ENCODE measurements at regions not wholly inside any gene's neighbourhood (a gene's known extent, or its start where the extent isn't known, plus 50 kb on each side); places are given as distances from the start of the nearest gene placed in this dataset.

DNA sequence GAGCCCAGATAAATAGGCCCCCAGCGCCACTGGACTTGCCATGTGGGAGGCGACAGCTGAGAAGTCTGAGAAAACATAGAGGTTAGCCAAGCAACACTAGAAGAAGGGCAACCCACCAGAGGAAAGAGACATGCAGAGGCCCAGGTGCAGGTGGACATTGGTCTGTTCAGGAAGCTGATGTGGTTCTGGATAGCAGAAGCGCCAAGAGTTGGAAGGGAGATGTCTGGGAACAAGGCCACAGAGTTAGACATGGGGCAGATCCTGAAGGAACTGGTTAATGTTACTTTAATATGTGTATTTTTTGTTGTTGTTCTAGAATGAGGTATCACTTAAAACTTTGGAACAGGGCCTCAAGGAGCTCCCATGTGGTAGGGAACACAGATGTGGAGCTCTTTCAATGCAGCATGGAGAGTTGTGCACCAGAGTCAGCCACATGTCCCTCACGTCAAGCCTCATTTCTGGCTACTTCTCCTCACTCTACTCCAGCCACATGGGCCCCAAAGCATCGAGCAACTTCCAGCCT lies 62.2 kb upstream of the PKDCC start:
- no peak for TF ChIP-seq CTCF (conservative IDR thresholded peaks at IDR 0.05; ENCODE audit: low read depth, low read length)
- no peaks in the 10 kb centered on the region for H3K4me1 ChIP-seq (ENCODE audit: low read depth, poor library complexity, severe bottlenecking)

DNA sequence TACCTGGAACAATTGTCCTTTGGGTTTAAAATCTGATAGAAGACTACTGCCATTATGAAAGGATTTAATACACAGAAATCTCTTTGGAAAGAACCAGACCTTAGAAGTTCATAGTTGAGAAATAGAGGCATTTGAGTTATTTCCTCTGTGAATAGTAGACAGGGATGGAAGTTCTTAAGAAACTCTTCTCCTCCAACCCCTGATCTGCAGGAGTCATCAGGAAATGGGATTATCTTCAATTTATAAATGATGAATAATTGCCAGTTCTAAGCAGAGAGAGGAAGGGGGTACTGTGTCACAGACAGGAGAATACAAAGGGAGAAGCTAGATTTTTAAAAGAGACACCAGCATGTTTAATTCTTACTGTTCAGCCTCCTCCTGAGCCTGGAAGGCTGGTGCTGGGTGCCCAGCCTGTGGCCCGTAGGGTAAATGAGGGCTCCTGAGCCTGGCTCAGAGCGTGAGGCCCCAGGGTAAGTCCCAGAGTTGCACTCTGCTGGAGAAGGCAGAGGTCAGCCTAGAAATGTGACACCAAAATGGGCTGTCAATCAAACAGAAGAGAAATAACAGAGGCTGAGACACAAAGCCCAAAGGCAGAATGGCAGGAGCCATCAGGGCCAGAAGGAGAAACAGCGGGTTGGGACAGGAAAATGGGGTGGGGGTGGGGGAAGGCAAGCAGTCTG lies 58.2 kb upstream of the PKDCC start:
- Histone ChIP-seq H3K4me2 (no peak overlapping the region), H3K36me3 (ENCODE audit: insufficient read depth) (no peaks in the 10 kb centered on the region), H3K4me3 (IDR thresholded peaks at IDR 0.05; ENCODE audit: insufficient read depth, low read depth, low read length) (no peak overlapping the region), H4K20me1 (ENCODE audit: insufficient read depth) (no peaks in the 10 kb centered on the region), H3K9ac (no peak overlapping the region), H3K27ac (no peak overlapping the region), H3K4me1 (ENCODE audit: low read depth, poor library complexity, severe bottlenecking) (no peaks in the 10 kb centered on the region), H3K79me2 (ENCODE audit: insufficient read depth, low read depth) (no peaks in the 10 kb centered on the region), H3K27me3 (ENCODE audit: insufficient read depth, low read depth) (no peaks in the 10 kb centered on the region), H2AFZ (ENCODE audit: low read depth) (no peak overlapping the region)
- TF ChIP-seq CTCF (conservative IDR thresholded peaks at IDR 0.05; ENCODE audit: low read depth, low read length): no peak

More for the DNA sequence above, 62.2 kb upstream of the PKDCC start:
- Histone ChIP-seq H4K20me1 (ENCODE audit: insufficient read depth) (no peaks in the 10 kb centered on the region), H3K36me3 (ENCODE audit: insufficient read depth) (no peaks in the 10 kb centered on the region), H3K27me3 (ENCODE audit: insufficient read depth, low read depth) (no peaks in the 10 kb centered on the region), H3K79me2 (ENCODE audit: insufficient read depth, low read depth) (no peaks in the 10 kb centered on the region), H2AFZ (ENCODE audit: low read depth) (no peak overlapping the region), H3K4me2 (no peak overlapping the region), H3K9ac (no peak overlapping the region), H3K27ac (no peak overlapping the region), H3K4me3 (IDR thresholded peaks at IDR 0.05; ENCODE audit: insufficient read depth, low read depth, low read length) (no peak overlapping the region)

DNA sequence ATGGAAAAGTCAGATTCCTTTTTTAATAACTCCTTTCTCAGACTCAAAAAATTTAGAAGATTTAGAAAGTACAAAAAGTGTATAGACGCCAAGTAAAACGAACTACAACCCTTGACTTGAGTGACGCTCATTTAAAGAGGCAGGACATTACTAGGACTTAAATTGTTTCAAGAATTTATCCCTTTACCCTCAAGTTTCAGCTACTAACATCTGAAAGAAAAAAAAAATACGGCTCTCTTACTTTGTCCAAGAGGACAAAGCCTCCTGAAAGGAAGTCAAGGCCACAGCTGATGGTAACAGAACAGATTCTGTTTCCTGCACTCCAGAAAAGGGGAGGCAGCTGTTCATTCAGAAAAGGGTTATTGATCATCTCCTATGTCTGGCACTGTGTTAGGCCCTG lies 57.6 kb upstream of the PKDCC start:
- no peak overlapping the region for H3K9ac ChIP-seq
- H2AFZ ChIP-seq (ENCODE audit: low read depth): no peak overlapping the region
- no peak overlapping the region for H3K4me2 ChIP-seq
- no peaks in the 10 kb centered on the region for H3K36me3 ChIP-seq (ENCODE audit: insufficient read depth)
- H4K20me1 ChIP-seq (ENCODE audit: insufficient read depth): no peaks in the 10 kb centered on the region
- no peaks in the 10 kb centered on the region for H3K79me2 ChIP-seq (ENCODE audit: insufficient read depth, low read depth)
- no peak overlapping the region for H3K4me3 ChIP-seq (IDR thresholded peaks at IDR 0.05; ENCODE audit: insufficient read depth, low read depth, low read length)
- H3K4me1 ChIP-seq (ENCODE audit: low read depth, poor library complexity, severe bottlenecking): no peaks in the 10 kb centered on the region
- no peaks in the 10 kb centered on the region for H3K27me3 ChIP-seq (ENCODE audit: insufficient read depth, low read depth)
- no peak overlapping the region for H3K27ac ChIP-seq
- no peak for TF ChIP-seq CTCF (conservative IDR thresholded peaks at IDR 0.05; ENCODE audit: low read depth, low read length)

GRCh38 chr2:41990688-41991087 lies 57.1 kb upstream of the PKDCC start:
- no peaks in the 10 kb centered on the region for H3K79me2 ChIP-seq (ENCODE audit: insufficient read depth, low read depth)
- no peak overlapping the region for H3K27ac ChIP-seq
- no peaks in the 10 kb centered on the region for H3K4me1 ChIP-seq (ENCODE audit: low read depth, poor library complexity, severe bottlenecking)
- no peak overlapping the region for H3K9ac ChIP-seq
- no peak overlapping the region for H2AFZ ChIP-seq (ENCODE audit: low read depth)
- no peak for TF ChIP-seq CTCF (conservative IDR thresholded peaks at IDR 0.05; ENCODE audit: low read depth, low read length)
- no peaks in the 10 kb centered on the region for H3K27me3 ChIP-seq (ENCODE audit: insufficient read depth, low read depth)
- H3K4me3 ChIP-seq (IDR thresholded peaks at IDR 0.05; ENCODE audit: insufficient read depth, low read depth, low read length): no peak overlapping the region
- no peak overlapping the region for H3K4me2 ChIP-seq
- no peaks in the 10 kb centered on the region for H4K20me1 ChIP-seq (ENCODE audit: insufficient read depth)
- no peaks in the 10 kb centered on the region for H3K36me3 ChIP-seq (ENCODE audit: insufficient read depth)
